T47D (cell line): ENCODE measurements at regions not wholly inside any gene's neighbourhood (a gene's known extent, or its start where the extent isn't known, plus 50 kb on each side); places are given as distances from the start of the nearest gene placed in this dataset.

ENCODE experiments used
- DNase-seq, 2 experiments: peaks; one replicate each; pipeline versions ENCODE4 v3.0.0 to v3.0.0-alpha.2; 2011 to 2012; ENCODE audit warnings: low read depth in 1 of 2, low spot score in 1 of 2
- JUND ChIP-seq: IDR thresholded peaks from 2 replicates; pipeline ENCODE4 v1.6.1; 2012; ENCODE audit warnings: low read depth
- in situ Hi-C: cut with HindIII; loops from 2 replicates; pipeline ENCODE4 v1.10.0; 2016; ENCODE audit warnings: low sequenced_read_pairs, low pct_unique_long_range_greater_than_20kb

GRCh38 chr1:84060781-84061180 lies 61.8 kb upstream of the TTLL7 start:
- in situ Hi-C loops, result no loop called here
- no peak for TF ChIP-seq JUND
- no peak for DNase-seq

GRCh38 chr1:84048820-84049219 lies 49.9 kb upstream of the TTLL7 start:
- TF ChIP-seq JUND, result no peak
- no peak for DNase-seq

More at GRCh38 chr1:84048820-84049219, 49.9 kb upstream of the TTLL7 start:
- in situ Hi-C loops, result no loop called here
